GM12878 (cell line): ENCODE measurements at regions not wholly inside any gene's neighbourhood (a gene's known extent, or its start where the extent isn't known, plus 50 kb on each side); places are given as distances from the start of the nearest gene placed in this dataset.

Source experiments
- ATAC-seq: fragments of 200-7000 bp; cut with Tn5 transposase; 3 replicates; pipeline ENCODE4 v1.9.1; 2020; ENCODE audit warnings: mild to moderate bottlenecking, moderate library complexity
- BruUV-seq: library from RNA; stranded (reverse); fragments of 400-500 nt; replicated peaks from 2 replicates; lab custom pipeline; 2021; lab: Mats Ljungman, UMichigan
- CTCF ChIA-PET: fragments of 300-600 bp; sonication (Branson Sonifier 250); formaldehyde crosslinking; extraction: SDS; loops from one replicate; lab custom pipeline; 2021; ENCODE audit warnings: inconsistent platforms; lab: Yijun Ruan, JAX
- POLR2A ChIA-PET: fragments of 350-600 bp; formaldehyde crosslinking; extraction: SDS; loops from one replicate; lab custom pipeline; 2021; ENCODE audit warnings: inconsistent platforms; lab: Charles Lee
- RAD21 ChIA-PET: fragments of 300-600 bp; sonication (Branson Sonifier 250); formaldehyde crosslinking; loops from one replicate; lab custom pipeline; 2023; ENCODE audit warnings: antibody characterized with exemption; ENCODE audit not compliant: unreplicated experiment; lab: Charles Lee
- SMC1A ChIA-PET: fragments of 300-600 bp; sonication (Branson Sonifier 250); formaldehyde crosslinking; loops from one replicate; lab custom pipeline; 2023; ENCODE audit not compliant: unreplicated experiment, uncharacterized antibody; lab: Charles Lee
- DNase-seq: peaks from one replicate; pipeline ENCODE4 v3.0.0-alpha.2; 2011; ENCODE audit warnings: low read depth, low spot score
- FAIRE-seq: peaks from 3 replicates; lab custom pipeline; 2011; peaks lifted over from hg19 to GRCh38; lab: Jason Lieb, UNC
- H2AFZ ChIP-seq: 2 replicates; pipeline ENCODE4 v1.6.0; 2011; ENCODE audit warnings: low read depth, low read length, control low read depth; ENCODE audit not compliant: control insufficient read depth
- H3K27ac ChIP-seq: 2 replicates; pipeline ENCODE4 v1.5.1; 2011; ENCODE audit warnings: control low read depth; ENCODE audit not compliant: control insufficient read depth, insufficient read depth
- H3K27me3 ChIP-seq, 2 experiments: replicated peaks in 1 of 2; 2 replicates each; pipeline versions ENCODE4 v1.6.0 to v1.6.1; 2011; ENCODE audit warnings: low read length in 1 of 2; ENCODE audit not compliant: control insufficient read depth in 2 of 2, insufficient read depth in 2 of 2
- H3K36me3 ChIP-seq, 2 experiments: 2 replicates each; pipeline ENCODE4 v1.5.1; 2011; ENCODE audit warnings: low read length in 1 of 2; ENCODE audit not compliant: control insufficient read depth in 2 of 2, insufficient read depth in 2 of 2
- H3K4me1 ChIP-seq: 2 replicates; pipeline ENCODE4 v1.6.1; 2011; ENCODE audit warnings: mild to moderate bottlenecking, low read length, moderate library complexity, mixed read lengths; ENCODE audit not compliant: control insufficient read depth, insufficient read depth
- H3K4me2 ChIP-seq: 2 replicates; pipeline ENCODE4 v1.6.0; 2011; ENCODE audit warnings: control low read depth; ENCODE audit not compliant: control insufficient read depth, insufficient read depth
- H3K4me3 ChIP-seq: fragments of 200-600 bp; sonication (generic); 2 replicates; pipeline ENCODE4 v1.5.1; 2016
- H3K79me2 ChIP-seq: 2 replicates; pipeline ENCODE4 v1.6.0; 2011; ENCODE audit warnings: low read length; ENCODE audit not compliant: control insufficient read depth, insufficient read depth
- H3K9ac ChIP-seq: 2 replicates; pipeline ENCODE4 v1.8.0; 2011; ENCODE audit warnings: low read length, control low read depth, mixed read lengths; ENCODE audit not compliant: control insufficient read depth, insufficient read depth
- H3K9me3 ChIP-seq: replicated peaks from 3 replicates; pipeline ENCODE4 v1.5.1; 2011; ENCODE audit warnings: mild to moderate bottlenecking, low read length; ENCODE audit not compliant: control insufficient read depth, insufficient read depth
- H4K20me1 ChIP-seq: 2 replicates; pipeline ENCODE4 v1.6.0; 2011; ENCODE audit not compliant: control insufficient read depth, insufficient read depth
- IKZF1 ChIP-seq: fragments of 450-650 bp; conservative IDR thresholded peaks from 2 replicates; pipeline ENCODE4 v1.6.1; 2017; ENCODE audit warnings: antibody characterized with exemption, mild to moderate bottlenecking
- ZNF217 ChIP-seq: fragments of 450-650 bp; IDR thresholded peaks from 2 replicates; pipeline ENCODE4 v1.6.1; 2017; ENCODE audit warnings: antibody characterized with exemption, mild to moderate bottlenecking
- WGBS: methylation state at CpG from one replicate; pipeline ENCODE4 v1.1.6; 2016; ENCODE audit warnings: low lambda C conversion rate; ENCODE audit not compliant: insufficient replicate concordance, insufficient coverage; ENCODE audit errors: missing lambda C conversion rate; 5-methylcytosine and 5-hydroxymethylcytosine counted together
- in situ Hi-C: fragments of 300-500 bp; cut with MboI; formaldehyde crosslinking; loops from 9 replicates; pipeline ENCODE4 v1.14.3; 2018; ENCODE audit warnings: mixed read lengths
- intact Hi-C: fragments of 100-400 bp; cut with micrococcal nuclease; formaldehyde crosslinking; loops from one replicate; pipeline ENCODE4 v1.14.2; 2022; ENCODE audit not compliant: unreplicated experiment
- TF ChIP-seq, protein P1 (sequence below): IDR thresholded peaks from 2 replicates; pipeline ENCODE4 v1.6.1; 2011; ENCODE audit warnings: borderline replicate concordance, low read depth, mild to moderate bottlenecking, moderate library complexity, mixed read lengths, low read length; ENCODE audit not compliant: insufficient read depth; ENCODE audit errors: extremely low read length
- TF ChIP-seq, protein P2 (sequence below): fragments of 450-650 bp; IDR thresholded peaks from 2 replicates; pipeline ENCODE4 v1.6.1; 2017; ENCODE audit warnings: mild to moderate bottlenecking

DNA sequence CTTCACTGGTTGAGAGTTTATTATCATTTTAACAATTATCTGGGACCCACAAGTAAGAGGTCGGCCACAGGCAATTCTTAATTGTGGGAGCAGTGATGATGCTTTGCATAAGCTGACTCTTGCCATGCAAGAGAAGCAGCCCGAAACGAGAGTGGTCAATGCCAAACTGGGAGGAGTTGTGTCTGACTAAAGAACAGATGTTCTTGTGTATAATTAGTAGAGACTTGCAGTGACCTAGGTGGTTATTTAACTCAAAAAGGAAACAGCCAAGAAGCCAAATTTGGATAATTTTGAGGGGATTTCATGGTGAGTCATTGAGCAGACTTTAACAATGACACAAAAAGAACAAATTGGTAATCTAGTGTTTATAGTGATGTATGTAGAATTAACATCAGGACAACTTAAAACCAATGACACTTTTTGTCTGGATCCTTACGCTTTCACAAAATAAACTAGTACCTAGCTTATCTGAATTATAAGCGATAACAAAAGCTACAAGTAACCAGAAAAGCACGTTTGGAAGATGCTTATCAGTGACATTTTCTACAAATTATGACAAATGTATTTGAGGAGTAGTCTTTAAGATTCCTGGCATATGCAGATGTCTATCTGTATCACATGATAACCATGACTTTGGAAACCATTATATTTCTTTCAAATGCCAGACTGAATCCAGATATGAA lies 184.7 kb upstream of the DLGAP1 start (continued):
- TF ChIP-seq, protein P1, sequence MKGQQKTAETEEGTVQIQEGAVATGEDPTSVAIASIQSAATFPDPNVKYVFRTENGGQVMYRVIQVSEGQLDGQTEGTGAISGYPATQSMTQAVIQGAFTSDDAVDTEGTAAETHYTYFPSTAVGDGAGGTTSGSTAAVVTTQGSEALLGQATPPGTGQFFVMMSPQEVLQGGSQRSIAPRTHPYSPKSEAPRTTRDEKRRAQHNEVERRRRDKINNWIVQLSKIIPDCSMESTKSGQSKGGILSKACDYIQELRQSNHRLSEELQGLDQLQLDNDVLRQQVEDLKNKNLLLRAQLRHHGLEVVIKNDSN: no peak

DNA sequence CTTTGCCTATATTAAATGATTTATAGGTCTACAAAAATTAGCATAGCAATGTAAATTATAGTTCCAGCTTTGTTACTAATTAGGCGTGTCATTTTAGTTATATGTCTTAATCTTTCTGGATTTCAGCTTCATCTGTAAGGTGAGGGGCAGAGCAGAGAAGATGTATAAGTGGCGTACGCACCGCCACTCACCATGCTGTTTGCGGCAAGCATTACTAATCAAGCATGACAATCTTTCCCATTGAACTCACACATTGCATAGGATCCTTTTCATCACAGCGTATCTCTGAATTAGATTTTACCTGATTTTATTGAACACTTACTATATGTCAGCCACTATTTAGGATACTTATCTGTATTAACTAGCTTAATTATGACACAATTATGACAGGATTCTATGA lies 183.6 kb upstream of the DLGAP1 start:
- ATAC-seq: no peak
- Histone ChIP-seq H2AFZ (no peak overlapping the region), H3K79me2 (no peaks in the 10 kb centered on the region), H3K4me2 (no peak overlapping the region), H3K4me3 (no peak overlapping the region), H4K20me1 (no peaks in the 10 kb centered on the region), H3K9me3 (no peaks in the 10 kb centered on the region; the same call in 2 of the 3 replicates), H3K27me3 (no peaks in the 10 kb centered on the region), H3K36me3 (no peaks in the 10 kb centered on the region), H3K9ac (no peak overlapping the region), H3K27ac (no peak overlapping the region), H3K4me1 (peaks cover 3% of the 10 kb centered on the region)
- SMC1A ChIA-PET: interaction anchor here (0.7 to 4.1 kb wide), 19 partner anchors 12 to 532 kb away, joined by 3 to 33 read pairs (median 5); no protein-coding TSS in a partner anchor
- intact Hi-C loops (loop anchor here (1.0 to 10.0 kb wide), 5 partner anchors 181 to 534 kb away; partner anchors contain the start of gene DLGAP1), in situ Hi-C loops (no loop called here)
- RAD21 ChIA-PET: interaction anchor here (0.7 to 5.4 kb wide), 10 partner anchors 121 to 599 kb away, joined by 3 to 39 read pairs (median 5); no protein-coding TSS in a partner anchor
- CTCF ChIA-PET: interaction anchor here (0.8 to 3.2 kb wide), 9 partner anchors 20 to 531 kb away, joined by 3 to 15 read pairs (median 4); no protein-coding TSS in a partner anchor
- TF ChIP-seq, protein P2, sequence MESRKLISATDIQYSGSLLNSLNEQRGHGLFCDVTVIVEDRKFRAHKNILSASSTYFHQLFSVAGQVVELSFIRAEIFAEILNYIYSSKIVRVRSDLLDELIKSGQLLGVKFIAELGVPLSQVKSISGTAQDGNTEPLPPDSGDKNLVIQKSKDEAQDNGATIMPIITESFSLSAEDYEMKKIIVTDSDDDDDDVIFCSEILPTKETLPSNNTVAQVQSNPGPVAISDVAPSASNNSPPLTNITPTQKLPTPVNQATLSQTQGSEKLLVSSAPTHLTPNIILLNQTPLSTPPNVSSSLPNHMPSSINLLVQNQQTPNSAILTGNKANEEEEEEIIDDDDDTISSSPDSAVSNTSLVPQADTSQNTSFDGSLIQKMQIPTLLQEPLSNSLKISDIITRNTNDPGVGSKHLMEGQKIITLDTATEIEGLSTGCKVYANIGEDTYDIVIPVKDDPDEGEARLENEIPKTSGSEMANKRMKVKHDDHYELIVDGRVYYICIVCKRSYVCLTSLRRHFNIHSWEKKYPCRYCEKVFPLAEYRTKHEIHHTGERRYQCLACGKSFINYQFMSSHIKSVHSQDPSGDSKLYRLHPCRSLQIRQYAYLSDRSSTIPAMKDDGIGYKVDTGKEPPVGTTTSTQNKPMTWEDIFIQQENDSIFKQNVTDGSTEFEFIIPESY: peak; percentile 87
- peak; percentile 12; the same call in 1 of the 2 replicates for TF ChIP-seq ZNF217
- no peak for TF ChIP-seq IKZF1
- BruUV-seq: no TSS peak
- DNase-seq: no peak
- POLR2A ChIA-PET: interaction anchor here (1.3 to 1.9 kb wide), 3 partner anchors 206 to 386 kb away, joined by 4 read pairs; no protein-coding TSS in a partner anchor
- WGBS: 73% methylated on average over 6 of the region's 6 CpGs
- FAIRE-seq: peak; percentile 57
